Mesodermal cell (in vitro differentiated cells): ENCODE measurements at regions not wholly inside any gene's neighbourhood (a gene's known extent, or its start where the extent isn't known, plus 50 kb on each side); places are given as distances from the start of the nearest gene placed in this dataset.

Source experiments
- H3K27ac ChIP-seq: 2 replicates; pipeline ENCODE4 v1.7.0; 2013; ENCODE audit warnings: mild to moderate bottlenecking, low read depth, low read length, moderate library complexity; ENCODE audit not compliant: severe bottlenecking
- H3K36me3 ChIP-seq: 2 replicates; pipeline ENCODE4 v1.7.1; 2013; ENCODE audit warnings: mild to moderate bottlenecking, low read length, moderate library complexity; ENCODE audit not compliant: control insufficient read depth, insufficient read depth
- H3K4me1 ChIP-seq: one replicate; pipeline ENCODE4 v1.7.1; 2013; ENCODE audit warnings: mild to moderate bottlenecking, low read length; ENCODE audit not compliant: insufficient read depth, control insufficient read depth, poor library complexity, severe bottlenecking
- H3K4me3 ChIP-seq: 2 replicates; pipeline ENCODE4 v1.7.0; 2013; ENCODE audit warnings: low read length, control low read depth, mild to moderate bottlenecking; ENCODE audit not compliant: insufficient read depth, poor library complexity, severe bottlenecking; ENCODE audit errors: extremely low read depth
- H3K9me3 ChIP-seq: 2 replicates; pipeline ENCODE4 v1.7.1; 2013; ENCODE audit warnings: mild to moderate bottlenecking, low read length, moderate library complexity; ENCODE audit not compliant: control insufficient read depth
- WGBS, 2 experiments: methylation state at CpG; one replicate each; pipeline ENCODE4 v1.1.5; 2013; ENCODE audit warnings: missing lambda C conversion rate in 2 of 2; ENCODE audit not compliant: insufficient coverage in 2 of 2; 5-methylcytosine and 5-hydroxymethylcytosine counted together

- Histone ChIP-seq H3K4me1 (no peaks in the 10 kb centered on the region), H3K36me3 (no peaks in the 10 kb centered on the region), H3K4me3 (no peak overlapping the region), H3K27ac (no peak overlapping the region), H3K9me3 (no peaks in the 10 kb centered on the region)
- WGBS, 2 experiments: 100% methylated on average over 1 to 2 of the region's 4 CpGs
These were observed 283.4 kb downstream of the TFEC start for GRCh38 chr7:115747174-115747573.

DNA sequence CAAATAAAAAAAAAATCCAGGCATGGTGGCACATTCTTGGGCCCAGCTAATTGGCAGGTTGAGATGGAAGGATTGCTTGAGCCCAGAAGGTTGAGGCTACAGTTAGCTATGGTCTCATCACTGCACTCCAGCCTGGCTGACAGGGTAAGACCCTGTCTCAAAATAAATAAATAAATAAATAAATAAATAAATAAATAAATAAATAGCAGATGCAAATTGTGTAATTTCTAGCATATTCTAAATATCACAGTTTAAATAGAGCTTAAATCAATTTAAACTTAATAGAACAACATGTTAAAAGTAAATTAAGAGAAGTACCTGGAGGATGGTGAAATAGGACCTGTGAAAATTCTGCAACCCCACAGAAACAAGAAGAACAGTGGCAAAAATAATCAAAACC, 290.5 kb downstream of the TFEC start:
- Histone ChIP-seq H3K9me3 (no peaks in the 10 kb centered on the region), H3K36me3 (no peaks in the 10 kb centered on the region), H3K27ac (no peak overlapping the region), H3K4me1 (no peaks in the 10 kb centered on the region), H3K4me3 (no peak overlapping the region)

DNA sequence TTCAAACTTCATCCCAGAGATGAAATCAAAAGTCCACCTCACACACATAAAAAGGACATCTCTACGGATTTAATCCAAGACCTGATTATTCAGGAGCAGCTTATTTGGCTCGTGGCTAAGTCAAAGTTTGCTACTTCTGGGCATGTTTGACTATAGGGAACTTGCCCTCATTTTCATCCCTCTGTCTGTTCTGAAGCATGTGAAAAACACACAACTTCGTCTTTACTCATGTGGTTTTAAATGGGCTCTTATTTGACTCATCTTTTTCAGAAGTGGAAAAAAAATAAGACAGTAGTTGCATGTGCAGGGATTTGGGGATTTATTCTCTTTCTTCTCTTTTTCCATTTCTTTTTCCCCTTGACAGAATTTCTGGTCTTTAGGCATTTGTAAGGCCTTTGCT, 295.9 kb downstream of the TFEC start:
- Histone ChIP-seq H3K4me1 (no peaks in the 10 kb centered on the region), H3K27ac (no peak overlapping the region), H3K9me3 (no peaks in the 10 kb centered on the region), H3K4me3 (no peak overlapping the region), H3K36me3 (no peaks in the 10 kb centered on the region)
- WGBS, 2 experiments: 89 to 95% methylated on average over 2 of the region's 3 CpGs

- WGBS, 2 experiments: 93 to 100% methylated on average over 1 to 2 of the region's 4 CpGs
- Histone ChIP-seq H3K36me3 (no peaks in the 10 kb centered on the region), H3K9me3 (no peaks in the 10 kb centered on the region), H3K4me3 (no peak overlapping the region), H3K27ac (no peak overlapping the region), H3K4me1 (no peaks in the 10 kb centered on the region)
These were observed 298.6 kb downstream of the TFEC start for GRCh38 chr7:115731796-115732471.

GRCh38 chr7:115728518-115728917, 302.0 kb downstream of the TFEC start:
- Histone ChIP-seq H3K27ac (no peak overlapping the region), H3K4me1 (no peaks in the 10 kb centered on the region), H3K36me3 (no peaks in the 10 kb centered on the region), H3K9me3 (no peaks in the 10 kb centered on the region), H3K4me3 (no peak overlapping the region)
- 83% methylated on average over 1 of the region's 2 CpGs; no CpG with 5 or more reads in 1 of the 2 experiments for WGBS, 2 experiments

DNA sequence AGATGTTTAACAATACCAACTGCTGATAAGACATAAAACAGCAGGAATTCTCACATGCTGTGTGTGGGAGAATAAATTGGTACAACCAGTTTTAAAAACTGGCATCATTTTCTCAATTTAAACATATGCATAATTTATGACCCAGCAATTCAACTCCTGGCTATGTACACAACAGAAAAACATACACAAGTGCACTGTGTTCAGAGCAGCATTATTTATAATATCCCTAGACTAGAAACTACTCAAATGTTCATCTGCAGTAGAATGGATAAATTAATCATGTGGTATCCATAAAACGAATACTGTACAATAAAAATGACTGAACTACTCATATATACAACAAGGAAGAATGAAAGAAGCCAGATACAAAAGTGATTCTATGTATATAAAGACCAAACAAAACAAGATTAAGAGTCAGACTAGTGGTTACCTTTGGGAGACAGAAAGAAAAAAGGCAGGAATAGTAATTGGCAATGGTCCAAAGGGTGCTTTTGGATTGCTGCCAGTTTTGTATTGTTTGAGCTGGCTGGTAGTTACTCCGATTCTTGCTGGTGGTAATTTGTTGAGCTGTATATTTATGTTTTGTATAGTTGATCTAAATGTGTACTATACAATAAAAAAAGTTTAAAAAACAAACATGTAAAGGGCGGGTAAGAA, 306.0 kb downstream of the TFEC start:
- no peaks in the 10 kb centered on the region for H3K9me3 ChIP-seq
- H3K36me3 ChIP-seq: no peaks in the 10 kb centered on the region
- no peak overlapping the region for H3K27ac ChIP-seq
- WGBS, 2 experiments: no CpG with 5 or more reads among the region's 3 CpGs
- H3K4me1 ChIP-seq: peaks cover 2% of the 10 kb centered on the region
- no peak overlapping the region for H3K4me3 ChIP-seq

DNA sequence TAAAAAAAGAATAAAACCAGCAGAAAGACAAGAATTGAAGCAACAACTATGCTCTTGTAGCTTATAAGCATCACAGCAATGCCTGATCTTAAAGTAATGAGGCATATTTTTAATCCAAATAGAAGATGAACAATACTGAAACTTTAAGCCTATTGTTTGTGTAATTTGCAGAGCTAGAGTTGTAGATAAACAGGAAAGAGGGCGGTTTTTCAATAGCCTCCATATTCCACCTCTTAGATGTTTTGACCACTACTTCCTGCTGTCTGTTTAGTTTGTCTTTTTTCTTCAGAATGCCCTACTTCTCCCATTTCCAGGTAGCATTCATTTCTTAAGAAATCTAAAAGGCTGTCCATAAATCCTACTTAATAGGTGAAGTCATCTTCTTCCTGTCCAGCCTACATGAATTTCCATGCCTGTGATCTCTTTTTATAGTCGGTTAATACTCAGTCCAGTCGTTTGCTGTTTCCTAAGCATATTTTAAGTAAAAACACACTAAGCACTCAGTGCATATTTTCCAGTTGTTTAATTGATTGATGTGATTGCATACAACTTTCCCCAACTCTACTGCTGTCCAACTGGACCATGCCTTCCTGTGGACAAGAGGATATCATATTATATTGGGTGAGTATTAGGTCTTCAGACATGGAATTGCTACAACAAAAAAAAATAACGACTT, 308.1 kb downstream of the TFEC start:
- H3K27ac ChIP-seq: no peak overlapping the region
- H3K4me3 ChIP-seq: no peak overlapping the region
- H3K4me1 ChIP-seq: peaks cover 2% of the 10 kb centered on the region
- H3K9me3 ChIP-seq: no peaks in the 10 kb centered on the region
- no peaks in the 10 kb centered on the region for H3K36me3 ChIP-seq
- WGBS, 2 experiments: 80% methylated on average over 1 of the region's 4 CpGs; no CpG with 5 or more reads in 1 of the 2 experiments

DNA sequence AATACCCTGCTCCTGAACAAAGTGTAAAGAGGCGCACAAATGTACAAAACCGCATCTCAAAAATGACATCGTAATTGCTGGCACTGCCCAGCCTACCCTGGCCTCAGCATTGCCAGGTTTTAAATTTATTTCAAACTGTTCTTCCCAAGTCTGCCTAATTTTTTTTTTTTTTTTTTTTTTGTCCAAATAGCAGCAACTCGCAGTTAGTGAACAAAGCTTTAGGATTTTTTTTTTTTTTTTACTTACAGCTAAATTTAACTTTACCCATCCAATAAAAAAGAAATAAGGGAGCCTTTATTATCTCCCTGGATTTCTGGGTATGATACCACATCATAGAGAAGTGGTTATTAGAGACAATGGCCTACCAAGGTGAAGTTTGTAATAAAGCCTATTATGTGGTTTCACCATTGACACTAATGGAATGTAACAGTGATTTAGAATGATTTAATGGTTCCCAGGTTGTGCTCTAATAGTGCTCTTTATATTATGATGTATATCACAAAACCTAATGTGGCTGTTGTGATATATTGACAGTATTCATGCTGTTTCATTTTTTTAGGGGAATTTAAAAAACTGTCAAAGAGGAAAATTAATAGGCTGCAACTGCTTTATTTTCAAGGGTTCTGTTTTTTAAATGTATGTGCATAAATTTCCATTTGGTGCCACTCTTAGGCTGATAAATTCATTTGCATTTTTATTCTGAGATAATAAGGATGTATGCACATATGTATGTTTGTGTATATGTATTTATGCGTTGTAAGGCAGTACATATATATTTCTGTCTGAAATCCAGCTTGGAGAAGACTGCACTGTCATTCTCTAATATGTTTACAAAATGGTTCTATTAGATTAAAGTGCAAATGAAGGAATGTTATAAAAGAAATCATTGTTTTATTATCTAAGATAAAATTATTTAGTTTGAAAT, 309.0 kb downstream of the TFEC start:
- no peaks in the 10 kb centered on the region for H3K9me3 ChIP-seq
- no peak overlapping the region for H3K27ac ChIP-seq
- no peaks in the 10 kb centered on the region for H3K36me3 ChIP-seq
- H3K4me1 ChIP-seq: peaks cover 2% of the 10 kb centered on the region
- no peak overlapping the region for H3K4me3 ChIP-seq
- 97 to 100% methylated on average over 3 of the region's 5 CpGs for WGBS, 2 experiments

- H3K36me3 ChIP-seq: no peaks in the 10 kb centered on the region
- no peak overlapping the region for H3K27ac ChIP-seq
- WGBS, 2 experiments: 91 to 94% methylated on average over 2 to 4 of the region's 5 CpGs
- H3K4me1 ChIP-seq: peaks cover 2% of the 10 kb centered on the region
- H3K9me3 ChIP-seq: no peaks in the 10 kb centered on the region
- no peak overlapping the region for H3K4me3 ChIP-seq
These were observed 310.6 kb downstream of the TFEC start for GRCh38 chr7:115719963-115720362.

DNA sequence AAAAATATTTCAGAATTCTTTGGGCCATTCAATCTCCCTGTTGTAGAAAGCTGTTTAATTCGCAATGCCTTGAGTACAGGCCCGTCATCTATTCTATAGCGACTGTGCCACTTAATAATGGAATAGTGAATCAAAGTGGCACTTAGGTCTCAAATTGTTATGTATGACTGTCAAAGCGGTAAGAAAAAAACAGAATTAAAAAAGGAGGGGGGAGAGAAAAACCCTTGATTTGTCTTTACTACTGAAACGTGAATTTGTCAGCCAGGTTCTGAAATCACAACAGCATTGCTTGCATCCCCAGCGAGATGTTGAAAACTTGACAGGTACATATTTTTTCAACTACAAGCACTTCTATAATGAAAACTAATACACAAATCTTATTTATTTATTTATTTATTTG, 320.9 kb downstream of the TFEC start:
- no peak overlapping the region for H3K27ac ChIP-seq
- H3K4me1 ChIP-seq: no peaks in the 10 kb centered on the region
- WGBS, 2 experiments: 89% methylated on average over 5 to 6 of the region's 6 CpGs
- no peak overlapping the region for H3K4me3 ChIP-seq
- H3K36me3 ChIP-seq: no peaks in the 10 kb centered on the region
- no peaks in the 10 kb centered on the region for H3K9me3 ChIP-seq
